Bone marrow (tissue), 2 donors: ENCODE measurements at regions not wholly inside any gene's neighbourhood (a gene's known extent, or its start where the extent isn't known, plus 50 kb on each side); places are given as distances from the start of the nearest gene placed in this dataset.
"Not testable (repeated sequence)": the region's sequence is repeated elsewhere in the genome, so short reads cannot be mapped to it uniquely, and the experiment has no call there.

Experiments used
- DNase-seq, 2 donors: peaks; one replicate each; lab custom pipeline; 2025; lab: John Stamatoyannopoulos, UW

GRCh38 chr2:124967325-124967724, 942.2 kb downstream of the CNTNAP5 start:
- DNase-seq, result no peak

GRCh38 chr2:124970030-124970429, 944.9 kb downstream of the CNTNAP5 start:
- DNase-seq, result no peak

GRCh38 chr2:124973396-124973795, 948.3 kb downstream of the CNTNAP5 start:
- no peak for DNase-seq

- no peak for DNase-seq
These were observed 950.1 kb downstream of the CNTNAP5 start for GRCh38 chr2:124975224-124975623.

- no peak for DNase-seq
These were observed 950.6 kb downstream of the CNTNAP5 start for GRCh38 chr2:124975648-124976047.

GRCh38 chr2:124978597-124978996, 953.5 kb downstream of the CNTNAP5 start:
- DNase-seq, result no peak

GRCh38 chr2:124983595-124983994, 958.5 kb downstream of the CNTNAP5 start:
- DNase-seq, result no peak

- no peak for DNase-seq
These were observed 960.2 kb downstream of the CNTNAP5 start for GRCh38 chr2:124985270-124985669.

- DNase-seq, result no peak
These were observed 961.0 kb downstream of the CNTNAP5 start for GRCh38 chr2:124986136-124986535.

- DNase-seq, result not testable (repeated sequence)
These were observed 961.8 kb downstream of the CNTNAP5 start for GRCh38 chr2:124986870-124987269.

GRCh38 chr2:124987436-124987835, 962.3 kb downstream of the CNTNAP5 start:
- DNase-seq, result not testable (repeated sequence)

- DNase-seq, result no peak
These were observed 963.0 kb downstream of the CNTNAP5 start for GRCh38 chr2:124988111-124988510.

- no peak for DNase-seq
These were observed 963.7 kb downstream of the CNTNAP5 start for GRCh38 chr2:124988794-124989193.

- no peak for DNase-seq
These were observed 968.7 kb downstream of the CNTNAP5 start for GRCh38 chr2:124993809-124994208.

GRCh38 chr2:124995185-124995912, 970.3 kb downstream of the CNTNAP5 start:
- DNase-seq, result no peak

GRCh38 chr2:124996406-124996805, 971.3 kb downstream of the CNTNAP5 start:
- DNase-seq, result no peak

GRCh38 chr2:124999906-125000305, 974.8 kb downstream of the CNTNAP5 start:
- DNase-seq, result no peak

- DNase-seq, result no peak
These were observed 979.2 kb downstream of the CNTNAP5 start for GRCh38 chr2:125004106-125004800.

GRCh38 chr2:125006676-125007075, 981.6 kb downstream of the CNTNAP5 start:
- DNase-seq, result no peak

- DNase-seq, result not testable (repeated sequence)
These were observed 1003.6 kb downstream of the CNTNAP5 start for GRCh38 chr2:125028721-125029120.

GRCh38 chr2:125033871-125034270, 1008.8 kb downstream of the CNTNAP5 start:
- no peak for DNase-seq

- no peak for DNase-seq
These were observed 1012.1 kb downstream of the CNTNAP5 start for GRCh38 chr2:125037135-125037653.

- no peak for DNase-seq
These were observed 1016.8 kb downstream of the CNTNAP5 start for GRCh38 chr2:125041846-125042245.
